MM.1S (cell line): ENCODE measurements at regions not wholly inside any gene's neighbourhood (a gene's known extent, or its start where the extent isn't known, plus 50 kb on each side); places are given as distances from the start of the nearest gene placed in this dataset.

ENCODE experiments used
- CTCF ChIP-seq: fragments of 300-600 bp; sonication (generic); IDR thresholded peaks from 2 replicates; pipeline ENCODE4 v1.5.1; 2016; ENCODE audit warnings: antibody characterized with exemption, low read length, mixed read lengths
- EZH2 ChIP-seq: fragments of 300-600 bp; sonication (generic); optimal IDR thresholded peaks from 2 replicates; pipeline ENCODE3; 2017; ENCODE audit warnings: low read depth, mild to moderate bottlenecking, antibody characterized with exemption, low read length, mixed read lengths

DNA sequence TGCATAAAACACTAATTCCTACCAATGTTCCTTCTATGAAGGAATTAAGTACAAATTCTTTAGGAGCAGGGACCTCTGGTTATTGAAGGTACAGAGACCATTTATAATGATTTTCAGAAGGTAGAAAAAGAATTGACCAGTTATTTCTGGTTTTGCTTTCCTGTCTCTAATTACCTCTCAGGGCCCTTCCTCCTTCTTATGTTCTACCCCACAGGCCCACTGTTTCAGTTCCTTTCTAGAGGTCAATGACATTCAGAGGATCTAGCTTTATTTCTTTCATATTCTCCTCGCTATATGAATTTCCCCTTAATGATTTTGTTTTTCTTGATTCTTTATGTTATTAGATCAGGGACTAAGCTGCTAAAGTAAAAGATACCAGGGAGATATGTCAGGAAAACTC, 345.0 kb upstream of the SPRY2 start:
- TF ChIP-seq CTCF (no peak), EZH2 (no peak)
